ENCODE measurements at regions not wholly inside any gene's neighbourhood (a gene's known extent, or its start where the extent isn't known, plus 50 kb on each side); places are given as distances from the start of the nearest gene placed in this dataset.

- no peak for TF ChIP-seq CEBPB (IDR thresholded peaks at IDR 0.05)
- TF ChIP-seq NFIC (IDR thresholded peaks at IDR 0.05) = no peak
- no peak for TF ChIP-seq EP300 (IDR thresholded peaks at IDR 0.05; ENCODE audit: borderline replicate concordance)
- no peak for TF ChIP-seq YY1 (IDR thresholded peaks at IDR 0.05; ENCODE audit: low read depth)
- TF ChIP-seq, protein P1, sequence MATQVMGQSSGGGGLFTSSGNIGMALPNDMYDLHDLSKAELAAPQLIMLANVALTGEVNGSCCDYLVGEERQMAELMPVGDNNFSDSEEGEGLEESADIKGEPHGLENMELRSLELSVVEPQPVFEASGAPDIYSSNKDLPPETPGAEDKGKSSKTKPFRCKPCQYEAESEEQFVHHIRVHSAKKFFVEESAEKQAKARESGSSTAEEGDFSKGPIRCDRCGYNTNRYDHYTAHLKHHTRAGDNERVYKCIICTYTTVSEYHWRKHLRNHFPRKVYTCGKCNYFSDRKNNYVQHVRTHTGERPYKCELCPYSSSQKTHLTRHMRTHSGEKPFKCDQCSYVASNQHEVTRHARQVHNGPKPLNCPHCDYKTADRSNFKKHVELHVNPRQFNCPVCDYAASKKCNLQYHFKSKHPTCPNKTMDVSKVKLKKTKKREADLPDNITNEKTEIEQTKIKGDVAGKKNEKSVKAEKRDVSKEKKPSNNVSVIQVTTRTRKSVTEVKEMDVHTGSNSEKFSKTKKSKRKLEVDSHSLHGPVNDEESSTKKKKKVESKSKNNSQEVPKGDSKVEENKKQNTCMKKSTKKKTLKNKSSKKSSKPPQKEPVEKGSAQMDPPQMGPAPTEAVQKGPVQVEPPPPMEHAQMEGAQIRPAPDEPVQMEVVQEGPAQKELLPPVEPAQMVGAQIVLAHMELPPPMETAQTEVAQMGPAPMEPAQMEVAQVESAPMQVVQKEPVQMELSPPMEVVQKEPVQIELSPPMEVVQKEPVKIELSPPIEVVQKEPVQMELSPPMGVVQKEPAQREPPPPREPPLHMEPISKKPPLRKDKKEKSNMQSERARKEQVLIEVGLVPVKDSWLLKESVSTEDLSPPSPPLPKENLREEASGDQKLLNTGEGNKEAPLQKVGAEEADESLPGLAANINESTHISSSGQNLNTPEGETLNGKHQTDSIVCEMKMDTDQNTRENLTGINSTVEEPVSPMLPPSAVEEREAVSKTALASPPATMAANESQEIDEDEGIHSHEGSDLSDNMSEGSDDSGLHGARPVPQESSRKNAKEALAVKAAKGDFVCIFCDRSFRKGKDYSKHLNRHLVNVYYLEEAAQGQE (IDR thresholded peaks at IDR 0.05; ENCODE audit: low read depth) = no peak
- TF ChIP-seq ZBTB7A (IDR thresholded peaks at IDR 0.05; ENCODE audit: low read depth) = no peak
- TF ChIP-seq, protein P2, sequence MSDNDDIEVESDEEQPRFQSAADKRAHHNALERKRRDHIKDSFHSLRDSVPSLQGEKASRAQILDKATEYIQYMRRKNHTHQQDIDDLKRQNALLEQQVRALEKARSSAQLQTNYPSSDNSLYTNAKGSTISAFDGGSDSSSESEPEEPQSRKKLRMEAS (IDR thresholded peaks at IDR 0.05) = no peak
- no peak for TF ChIP-seq TEAD4 (IDR thresholded peaks at IDR 0.05)
- TF ChIP-seq, protein P3, sequence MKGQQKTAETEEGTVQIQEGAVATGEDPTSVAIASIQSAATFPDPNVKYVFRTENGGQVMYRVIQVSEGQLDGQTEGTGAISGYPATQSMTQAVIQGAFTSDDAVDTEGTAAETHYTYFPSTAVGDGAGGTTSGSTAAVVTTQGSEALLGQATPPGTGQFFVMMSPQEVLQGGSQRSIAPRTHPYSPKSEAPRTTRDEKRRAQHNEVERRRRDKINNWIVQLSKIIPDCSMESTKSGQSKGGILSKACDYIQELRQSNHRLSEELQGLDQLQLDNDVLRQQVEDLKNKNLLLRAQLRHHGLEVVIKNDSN (IDR thresholded peaks at IDR 0.05) = no peak
- TF ChIP-seq TCF12 (IDR thresholded peaks at IDR 0.05; ENCODE audit: low read depth) = no peak
- TF ChIP-seq CREB1 (IDR thresholded peaks at IDR 0.05; ENCODE audit: low read depth) = no peak
- TF ChIP-seq TAF1 (IDR thresholded peaks at IDR 0.05; ENCODE audit: low read depth) = no peak
- no peak for TF ChIP-seq FOXM1 (IDR thresholded peaks at IDR 0.05; ENCODE audit: borderline replicate concordance, low read depth)
- no peak for TF ChIP-seq EGR1 (IDR thresholded peaks at IDR 0.05)
Measured at GRCh38 chr14:105952826-105953225, 426.4 kb downstream of the TMEM121 start.
